ENCODE measurements at regions not wholly inside any gene's neighbourhood (a gene's known extent, or its start where the extent isn't known, plus 50 kb on each side); places are given as distances from the start of the nearest gene placed in this dataset.

- no peak for DNase-seq (ENCODE audit: extremely low spot score)
- H3K36me3 ChIP-seq (ENCODE audit: insufficient read depth), result no peaks in the 10 kb centered on the region
- H3K4me3 ChIP-seq (ENCODE audit: low read depth, low read length), result no peak overlapping the region
- no peaks in the 10 kb centered on the region for H3K4me1 ChIP-seq (ENCODE audit: insufficient read depth)
- H3K27ac ChIP-seq (ENCODE audit: low read depth), result no peak overlapping the region
- 38% methylated on average over 2 of the region's 2 CpGs for WGBS
These were observed 105.0 kb upstream of the STK17B start for GRCh38 chr2:196276421-196276820.

GRCh38 chr2:196277002-196277401 lies 105.6 kb upstream of the STK17B start:
- Histone ChIP-seq H3K36me3 (ENCODE audit: insufficient read depth) (no peaks in the 10 kb centered on the region), H3K27ac (ENCODE audit: low read depth) (no peak overlapping the region), H3K4me1 (ENCODE audit: insufficient read depth) (no peaks in the 10 kb centered on the region), H3K4me3 (ENCODE audit: low read depth, low read length) (no peak overlapping the region)
- no peak for DNase-seq (ENCODE audit: extremely low spot score)
- WGBS, result 40% methylated on average over 2 of the region's 2 CpGs

GRCh38 chr2:196278491-196278911 lies 107.1 kb upstream of the STK17B start:
- DNase-seq (ENCODE audit: extremely low spot score), result no peak
- no peaks in the 10 kb centered on the region for H3K36me3 ChIP-seq (ENCODE audit: insufficient read depth)
- H3K4me3 ChIP-seq (ENCODE audit: low read depth, low read length), result no peak overlapping the region
- 95% methylated on average over 10 of the region's 10 CpGs for WGBS
- H3K4me1 ChIP-seq (ENCODE audit: insufficient read depth), result no peaks in the 10 kb centered on the region
- no peak overlapping the region for H3K27ac ChIP-seq (ENCODE audit: low read depth)

- Histone ChIP-seq H3K4me1 (ENCODE audit: insufficient read depth) (no peaks in the 10 kb centered on the region), H3K36me3 (ENCODE audit: insufficient read depth) (no peaks in the 10 kb centered on the region), H3K4me3 (ENCODE audit: low read depth, low read length) (no peak overlapping the region), H3K27ac (ENCODE audit: low read depth) (no peak overlapping the region)
- WGBS, result 93% methylated on average over 3 of the region's 3 CpGs
- DNase-seq (ENCODE audit: extremely low spot score), result no peak
These were observed 108.2 kb upstream of the STK17B start for GRCh38 chr2:196279541-196279940.

GRCh38 chr2:196284144-196284844 lies 112.9 kb upstream of the STK17B start:
- no peak for DNase-seq (ENCODE audit: extremely low spot score)
- Histone ChIP-seq H3K27ac (ENCODE audit: low read depth) (no peak overlapping the region), H3K4me1 (ENCODE audit: insufficient read depth) (no peaks in the 10 kb centered on the region), H3K4me3 (ENCODE audit: low read depth, low read length) (no peak overlapping the region), H3K36me3 (ENCODE audit: insufficient read depth) (no peaks in the 10 kb centered on the region)
- 76% methylated on average over 3 of the region's 3 CpGs for WGBS

GRCh38 chr2:196284866-196285557 lies 113.6 kb upstream of the STK17B start:
- 19% methylated on average over 4 of the region's 4 CpGs for WGBS
- Histone ChIP-seq H3K4me3 (ENCODE audit: low read depth, low read length) (no peak overlapping the region), H3K36me3 (ENCODE audit: insufficient read depth) (no peaks in the 10 kb centered on the region), H3K4me1 (ENCODE audit: insufficient read depth) (no peaks in the 10 kb centered on the region), H3K27ac (ENCODE audit: low read depth) (no peak overlapping the region)
- no peak for DNase-seq (ENCODE audit: extremely low spot score)

- Histone ChIP-seq H3K4me3 (ENCODE audit: low read depth, low read length) (no peak overlapping the region), H3K27ac (ENCODE audit: low read depth) (no peak overlapping the region), H3K4me1 (ENCODE audit: insufficient read depth) (no peaks in the 10 kb centered on the region), H3K36me3 (ENCODE audit: insufficient read depth) (no peaks in the 10 kb centered on the region)
- no peak for DNase-seq (ENCODE audit: extremely low spot score)
These were observed 115.4 kb upstream of the STK17B start for GRCh38 chr2:196286821-196287220.

- WGBS, result 89% methylated on average over 1 of the region's 1 CpG
- Histone ChIP-seq H3K4me3 (ENCODE audit: low read depth, low read length) (no peak overlapping the region), H3K27ac (ENCODE audit: low read depth) (no peak overlapping the region), H3K4me1 (ENCODE audit: insufficient read depth) (no peaks in the 10 kb centered on the region), H3K36me3 (ENCODE audit: insufficient read depth) (no peaks in the 10 kb centered on the region)
- DNase-seq (ENCODE audit: extremely low spot score), result no peak
These were observed 116.1 kb upstream of the STK17B start for GRCh38 chr2:196287523-196287922.

- no peak overlapping the region for H3K4me3 ChIP-seq (ENCODE audit: low read depth, low read length)
- DNase-seq (ENCODE audit: extremely low spot score), result no peak
- no peaks in the 10 kb centered on the region for H3K36me3 ChIP-seq (ENCODE audit: insufficient read depth)
- no peaks in the 10 kb centered on the region for H3K4me1 ChIP-seq (ENCODE audit: insufficient read depth)
- no peak overlapping the region for H3K27ac ChIP-seq (ENCODE audit: low read depth)
- 69% methylated on average over 5 of the region's 5 CpGs for WGBS
These were observed 116.7 kb upstream of the STK17B start for GRCh38 chr2:196288006-196288538.

GRCh38 chr2:196289000-196289399 lies 117.6 kb upstream of the STK17B start:
- Histone ChIP-seq H3K27ac (ENCODE audit: low read depth) (no peak overlapping the region), H3K36me3 (ENCODE audit: insufficient read depth) (no peaks in the 10 kb centered on the region), H3K4me1 (ENCODE audit: insufficient read depth) (no peaks in the 10 kb centered on the region), H3K4me3 (ENCODE audit: low read depth, low read length) (no peak overlapping the region)
- DNase-seq (ENCODE audit: extremely low spot score), result no peak
- 73% methylated on average over 2 of the region's 2 CpGs for WGBS

GRCh38 chr2:196290136-196290535 lies 118.8 kb upstream of the STK17B start:
- no peak overlapping the region for H3K4me3 ChIP-seq (ENCODE audit: low read depth, low read length)
- no peaks in the 10 kb centered on the region for H3K4me1 ChIP-seq (ENCODE audit: insufficient read depth)
- H3K36me3 ChIP-seq (ENCODE audit: insufficient read depth), result no peaks in the 10 kb centered on the region
- no peak overlapping the region for H3K27ac ChIP-seq (ENCODE audit: low read depth)
- DNase-seq (ENCODE audit: extremely low spot score), result no peak

- Histone ChIP-seq H3K4me1 (ENCODE audit: insufficient read depth) (no peaks in the 10 kb centered on the region), H3K36me3 (ENCODE audit: insufficient read depth) (no peaks in the 10 kb centered on the region), H3K4me3 (ENCODE audit: low read depth, low read length) (no peak overlapping the region), H3K27ac (ENCODE audit: low read depth) (no peak overlapping the region)
- 86% methylated on average over 1 of the region's 1 CpG for WGBS
- no peak for DNase-seq (ENCODE audit: extremely low spot score)
These were observed 119.2 kb upstream of the STK17B start for GRCh38 chr2:196290569-196290968.

- no peak overlapping the region for H3K27ac ChIP-seq (ENCODE audit: low read depth)
- 84% methylated on average over 2 of the region's 2 CpGs for WGBS
- DNase-seq (ENCODE audit: extremely low spot score), result no peak
- H3K4me1 ChIP-seq (ENCODE audit: insufficient read depth), result no peaks in the 10 kb centered on the region
- no peak overlapping the region for H3K4me3 ChIP-seq (ENCODE audit: low read depth, low read length)
- no peaks in the 10 kb centered on the region for H3K36me3 ChIP-seq (ENCODE audit: insufficient read depth)
These were observed 120.0 kb upstream of the STK17B start for GRCh38 chr2:196291426-196291825.

Measured in urinary bladder (tissue), 3 donors.